Neural crest cell (in vitro differentiated cells): ENCODE measurements at regions not wholly inside any gene's neighbourhood (a gene's known extent, or its start where the extent isn't known, plus 50 kb on each side); places are given as distances from the start of the nearest gene placed in this dataset.

Experiments
- DNase-seq: peaks from one replicate; pipeline ENCODE4 v3.0.0; 2021; ENCODE audit warnings: low read depth, mixed read lengths, low spot score
- H3K27ac Mint-ChIP-seq: one replicate; pipeline ENCODE4 v1.8.0; 2021; ENCODE audit warnings: mild to moderate bottlenecking, mixed read lengths; ENCODE audit not compliant: unreplicated experiment
- H3K27me3 Mint-ChIP-seq: 2 replicates; pipeline ENCODE4 v1.8.0; 2021; ENCODE audit warnings: low read depth, mild to moderate bottlenecking, mixed read lengths
- H3K36me3 Mint-ChIP-seq: 2 replicates; pipeline ENCODE4 v1.8.0; 2021; ENCODE audit warnings: low read depth, mild to moderate bottlenecking, mixed read lengths
- H3K4me1 Mint-ChIP-seq: 2 replicates; pipeline ENCODE4 v1.8.0; 2021; ENCODE audit warnings: mixed read lengths
- H3K4me3 Mint-ChIP-seq: one replicate; pipeline ENCODE4 v1.8.0; 2021; ENCODE audit warnings: mild to moderate bottlenecking, mixed read lengths
- H3K9me3 Mint-ChIP-seq: 2 replicates; pipeline ENCODE4 v1.8.0; 2021; ENCODE audit warnings: mixed read lengths
- CTCF ChIP-seq: fragments of 200-600 bp; sonication (generic); conservative IDR thresholded peaks from 2 replicates; pipeline ENCODE4 v1.5.0; 2021; ENCODE audit warnings: antibody characterized with exemption, mild to moderate bottlenecking

GRCh38 chr18:10068766-10069567, 155.2 kb downstream of the VAPA start:
- no peaks in the 10 kb centered on the region for H3K27me3 Mint-ChIP-seq
- no peak for DNase-seq
- no peak overlapping the region for H3K27ac Mint-ChIP-seq

GRCh38 chr18:10070561-10071000, 156.8 kb downstream of the VAPA start:
- H3K9me3 Mint-ChIP-seq: no peaks in the 10 kb centered on the region
- H3K4me1 Mint-ChIP-seq: peaks cover 24% of the 10 kb centered on the region

More at GRCh38 chr18:10068766-10069567, 155.2 kb downstream of the VAPA start:
- no peaks in the 10 kb centered on the region for H3K9me3 Mint-ChIP-seq
- TF ChIP-seq CTCF: no peak
- peaks cover 13% of the 10 kb centered on the region for H3K4me1 Mint-ChIP-seq
- H3K4me3 Mint-ChIP-seq: no peak overlapping the region
- no peaks in the 10 kb centered on the region for H3K36me3 Mint-ChIP-seq

GRCh38 chr18:10072671-10073175, 158.9 kb downstream of the VAPA start:
- Mint-ChIP-seq H3K27ac (no peak overlapping the region), H3K4me1 (peaks cover 46% of the 10 kb centered on the region), H3K4me3 (no peak overlapping the region), H3K27me3 (no peaks in the 10 kb centered on the region), H3K36me3 (no peaks in the 10 kb centered on the region), H3K9me3 (no peaks in the 10 kb centered on the region)
- no peak for TF ChIP-seq CTCF
- no peak for DNase-seq

More at GRCh38 chr18:10070561-10071000, 156.8 kb downstream of the VAPA start:
- no peak for TF ChIP-seq CTCF
- no peak overlapping the region for H3K27ac Mint-ChIP-seq
- no peak overlapping the region for H3K4me3 Mint-ChIP-seq
- H3K36me3 Mint-ChIP-seq: no peaks in the 10 kb centered on the region
- no peak for DNase-seq
- H3K27me3 Mint-ChIP-seq: no peaks in the 10 kb centered on the region

GRCh38 chr18:10074110-10074509, 160.3 kb downstream of the VAPA start:
- Mint-ChIP-seq H3K4me3 (no peak overlapping the region), H3K4me1 (peaks cover 54% of the 10 kb centered on the region), H3K27me3 (no peaks in the 10 kb centered on the region), H3K27ac (no peak overlapping the region), H3K36me3 (no peaks in the 10 kb centered on the region), H3K9me3 (no peaks in the 10 kb centered on the region)
- TF ChIP-seq CTCF: no peak
- DNase-seq: no peak

GRCh38 chr18:10074728-10075127, 160.9 kb downstream of the VAPA start:
- Mint-ChIP-seq H3K9me3 (no peaks in the 10 kb centered on the region), H3K27ac (no peak overlapping the region), H3K4me3 (no peak overlapping the region), H3K36me3 (no peaks in the 10 kb centered on the region), H3K4me1 (peaks cover 54% of the 10 kb centered on the region), H3K27me3 (no peaks in the 10 kb centered on the region)
- no peak for TF ChIP-seq CTCF
- no peak for DNase-seq
